ENCODE measurements at regions not wholly inside any gene's neighbourhood (a gene's known extent, or its start where the extent isn't known, plus 50 kb on each side); places are given as distances from the start of the nearest gene placed in this dataset.

DNA sequence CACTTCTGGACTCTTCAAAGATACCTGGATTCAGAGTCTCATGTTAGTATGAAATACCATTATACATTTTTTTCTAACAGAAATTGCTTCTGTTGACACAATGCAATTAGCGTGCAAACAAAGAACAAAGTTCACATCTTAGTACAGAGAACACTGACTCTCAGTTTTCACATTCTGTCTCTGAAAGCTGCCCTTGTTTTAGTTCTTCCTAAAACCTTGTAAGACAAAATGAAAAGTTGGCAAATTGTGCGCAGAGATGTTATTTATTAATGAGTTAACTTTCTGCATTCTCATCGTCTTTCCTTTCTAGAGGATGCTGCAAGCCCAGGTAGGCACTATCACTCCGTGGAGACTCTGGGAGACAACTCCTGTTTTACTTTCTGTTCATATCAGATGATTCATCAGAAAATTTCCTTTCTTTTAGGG, 377.3 kb upstream of the POU3F3 start:
- WGBS (ENCODE audit: insufficient coverage) = 85% methylated on average over 4 of the region's 4 CpGs
- H3K4me3 ChIP-seq (ENCODE audit: low read length) = no peak overlapping the region
- H3K27me3 ChIP-seq (ENCODE audit: control insufficient read depth, insufficient read depth, low read length) = no peaks in the 10 kb centered on the region
- Mint-ChIP-seq H3K4me3 (no peak overlapping the region), H3K27ac (no peak overlapping the region), H3K9me3 (peaks cover 0 to 2% of the 10 kb centered on the region in 2 donors), H3K36me3 (no peaks in the 10 kb centered on the region), H3K4me1 (peaks cover 0 to 3% of the 10 kb centered on the region in 2 donors), H3K27me3 (ENCODE audit: low read depth in 2 of 2) (peaks cover 3 to 16% of the 10 kb centered on the region in 2 donors)
- DNase-seq (no peak), ATAC-seq (no peak)
- H3K9me3 ChIP-seq (ENCODE audit: control insufficient read depth, insufficient read depth, low read length) = no peaks in the 10 kb centered on the region
- H3K36me3 ChIP-seq (ENCODE audit: control insufficient read depth, insufficient read depth, low read length) = no peaks in the 10 kb centered on the region
- intact Hi-C loops (cut with micrococcal nuclease) = no loop called here
- H3K4me1 ChIP-seq (ENCODE audit: control insufficient read depth, insufficient read depth, low read length) = no peaks in the 10 kb centered on the region
- no peak overlapping the region for H3K27ac ChIP-seq (ENCODE audit: low read length)
- TF ChIP-seq, protein P1, sequence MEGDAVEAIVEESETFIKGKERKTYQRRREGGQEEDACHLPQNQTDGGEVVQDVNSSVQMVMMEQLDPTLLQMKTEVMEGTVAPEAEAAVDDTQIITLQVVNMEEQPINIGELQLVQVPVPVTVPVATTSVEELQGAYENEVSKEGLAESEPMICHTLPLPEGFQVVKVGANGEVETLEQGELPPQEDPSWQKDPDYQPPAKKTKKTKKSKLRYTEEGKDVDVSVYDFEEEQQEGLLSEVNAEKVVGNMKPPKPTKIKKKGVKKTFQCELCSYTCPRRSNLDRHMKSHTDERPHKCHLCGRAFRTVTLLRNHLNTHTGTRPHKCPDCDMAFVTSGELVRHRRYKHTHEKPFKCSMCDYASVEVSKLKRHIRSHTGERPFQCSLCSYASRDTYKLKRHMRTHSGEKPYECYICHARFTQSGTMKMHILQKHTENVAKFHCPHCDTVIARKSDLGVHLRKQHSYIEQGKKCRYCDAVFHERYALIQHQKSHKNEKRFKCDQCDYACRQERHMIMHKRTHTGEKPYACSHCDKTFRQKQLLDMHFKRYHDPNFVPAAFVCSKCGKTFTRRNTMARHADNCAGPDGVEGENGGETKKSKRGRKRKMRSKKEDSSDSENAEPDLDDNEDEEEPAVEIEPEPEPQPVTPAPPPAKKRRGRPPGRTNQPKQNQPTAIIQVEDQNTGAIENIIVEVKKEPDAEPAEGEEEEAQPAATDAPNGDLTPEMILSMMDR (IDR thresholded peaks at IDR 0.05) = no peak

DNA sequence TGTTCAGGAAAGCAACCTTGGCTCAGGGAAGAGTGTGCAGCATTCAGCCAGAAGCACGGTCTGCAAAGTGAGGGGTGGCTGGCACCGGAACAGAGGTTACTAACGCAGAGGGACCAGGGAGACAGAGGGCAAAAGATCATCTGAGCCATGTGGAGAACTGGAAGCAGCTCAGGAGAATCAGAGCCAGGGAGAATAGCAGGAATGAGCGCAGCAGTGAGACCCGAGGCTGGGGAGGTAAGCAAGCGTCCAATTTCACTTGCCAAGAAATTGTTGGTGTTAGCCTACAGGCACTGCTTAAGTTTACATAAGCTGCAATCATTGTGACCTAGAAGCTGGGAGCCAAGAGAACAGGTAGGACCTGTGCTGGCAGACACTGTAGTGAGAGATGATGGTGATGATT, 372.6 kb upstream of the POU3F3 start:
- Mint-ChIP-seq H3K36me3 (no peaks in the 10 kb centered on the region), H3K4me1 (peaks cover 0 to 3% of the 10 kb centered on the region in 2 donors), H3K27ac (no peak overlapping the region), H3K9me3 (peaks cover 0 to 4% of the 10 kb centered on the region in 2 donors), H3K27me3 (ENCODE audit: low read depth in 2 of 2) (peaks cover 3 to 7% of the 10 kb centered on the region in 2 donors), H3K4me3 (no peak overlapping the region)
- Histone ChIP-seq H3K4me3 (ENCODE audit: low read length) (no peak overlapping the region), H3K27ac (ENCODE audit: low read length) (no peak overlapping the region), H3K4me1 (ENCODE audit: control insufficient read depth, insufficient read depth, low read length) (no peaks in the 10 kb centered on the region), H3K9me3 (ENCODE audit: control insufficient read depth, insufficient read depth, low read length) (no peaks in the 10 kb centered on the region), H3K36me3 (ENCODE audit: control insufficient read depth, insufficient read depth, low read length) (no peaks in the 10 kb centered on the region), H3K27me3 (ENCODE audit: control insufficient read depth, insufficient read depth, low read length) (no peaks in the 10 kb centered on the region)
- intact Hi-C loops (cut with micrococcal nuclease) = no loop called here
- no peak for ATAC-seq
- whole genome bisulfite sequencing (ENCODE audit: insufficient coverage) = 95% methylated on average over 6 of the region's 6 CpGs
- no peak for DNase-seq
- TF ChIP-seq, protein P1 (IDR thresholded peaks at IDR 0.05) = no peak

DNA sequence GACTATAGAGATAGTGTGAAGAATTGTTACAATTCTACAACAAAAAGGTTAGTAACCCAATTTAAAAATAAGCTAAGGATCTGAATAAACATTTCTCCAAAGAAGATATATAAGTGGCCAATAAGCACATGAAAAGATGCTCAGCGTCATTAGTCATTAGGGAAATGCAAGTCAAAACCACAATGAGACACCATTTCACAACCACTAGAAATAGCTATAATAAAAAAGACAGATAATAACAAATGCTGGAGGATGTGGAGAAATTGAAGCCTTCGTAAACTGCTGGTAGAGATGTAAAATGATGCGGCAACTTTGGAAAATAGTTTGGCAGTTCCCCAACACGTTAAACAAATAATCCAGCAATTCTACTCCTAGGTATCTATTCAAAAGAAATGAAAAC, 366.5 kb upstream of the POU3F3 start:
- Mint-ChIP-seq H3K4me3 (no peak overlapping the region), H3K27ac (no peak overlapping the region), H3K4me1 (no peaks in the 10 kb centered on the region), H3K27me3 (ENCODE audit: low read depth in 2 of 2) (no peaks in the 10 kb centered on the region), H3K9me3 (peaks cover 0 to 5% of the 10 kb centered on the region in 2 donors), H3K36me3 (no peaks in the 10 kb centered on the region)
- Histone ChIP-seq H3K36me3 (ENCODE audit: control insufficient read depth, insufficient read depth, low read length) (no peaks in the 10 kb centered on the region), H3K27ac (ENCODE audit: low read length) (no peak overlapping the region), H3K4me1 (ENCODE audit: control insufficient read depth, insufficient read depth, low read length) (no peaks in the 10 kb centered on the region), H3K9me3 (ENCODE audit: control insufficient read depth, insufficient read depth, low read length) (no peaks in the 10 kb centered on the region), H3K27me3 (ENCODE audit: control insufficient read depth, insufficient read depth, low read length) (no peaks in the 10 kb centered on the region), H3K4me3 (ENCODE audit: low read length) (no peak overlapping the region)
- ATAC-seq = no peak
- intact Hi-C loops (cut with micrococcal nuclease) = no loop called here
- no peak for DNase-seq
- TF ChIP-seq, protein P1 (IDR thresholded peaks at IDR 0.05) = no peak
- 20% methylated on average over 1 of the region's 4 CpGs for WGBS (ENCODE audit: insufficient coverage)

DNA sequence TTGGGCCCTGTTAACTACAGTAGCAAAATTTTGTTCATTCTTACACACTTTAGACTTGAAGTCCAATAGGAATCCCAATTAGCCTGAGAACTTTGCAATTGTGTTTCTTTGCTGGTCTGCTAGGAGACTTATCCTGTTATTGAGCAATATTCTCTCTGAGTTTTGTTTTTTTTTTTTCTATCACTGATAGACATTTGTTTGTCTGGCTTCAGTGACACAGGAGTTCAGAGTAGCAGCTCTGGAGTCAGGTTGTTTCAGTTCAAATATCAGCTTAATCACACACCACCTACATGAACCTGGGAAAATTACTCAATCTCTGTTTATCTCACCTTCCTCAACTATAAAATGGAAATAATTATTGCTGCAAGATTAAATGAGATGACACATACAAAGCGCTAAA, 360.2 kb upstream of the POU3F3 start:
- no peak overlapping the region for H3K27ac Mint-ChIP-seq
- TF ChIP-seq, protein P1 (IDR thresholded peaks at IDR 0.05) = no peak
- no peaks in the 10 kb centered on the region for H3K4me1 ChIP-seq (ENCODE audit: control insufficient read depth, insufficient read depth, low read length)
- H3K27me3 ChIP-seq (ENCODE audit: control insufficient read depth, insufficient read depth, low read length) = no peaks in the 10 kb centered on the region
- no peak for DNase-seq
- peaks cover 6 to 7% of the 10 kb centered on the region in 2 donors for H3K27me3 Mint-ChIP-seq (ENCODE audit: low read depth in 2 of 2)
- intact Hi-C loops (cut with micrococcal nuclease) = no loop called here
- H3K4me1 Mint-ChIP-seq = no peaks in the 10 kb centered on the region
- H3K4me3 Mint-ChIP-seq = no peak overlapping the region
- 95% methylated on average over 1 of the region's 1 CpG for WGBS (ENCODE audit: insufficient coverage)
- no peaks in the 10 kb centered on the region for H3K36me3 ChIP-seq (ENCODE audit: control insufficient read depth, insufficient read depth, low read length)
- H3K9me3 Mint-ChIP-seq = peaks cover 0 to 2% of the 10 kb centered on the region in 2 donors
- H3K4me3 ChIP-seq (ENCODE audit: low read length) = no peak overlapping the region
- no peaks in the 10 kb centered on the region for H3K9me3 ChIP-seq (ENCODE audit: control insufficient read depth, insufficient read depth, low read length)
- ATAC-seq = no peak
- no peaks in the 10 kb centered on the region for H3K36me3 Mint-ChIP-seq
- H3K27ac ChIP-seq (ENCODE audit: low read length) = no peak overlapping the region

Measured in natural killer cell (primary cell).